Neural progenitor cell (in vitro differentiated cells): ENCODE measurements at regions not wholly inside any gene's neighbourhood (a gene's known extent, or its start where the extent isn't known, plus 50 kb on each side); places are given as distances from the start of the nearest gene placed in this dataset.
A peak's percentile ranks its signal among the peaks of the same experiment; 100 is the strongest.

Experiments used
- DNase-seq: peaks from one replicate; pipeline ENCODE4 v3.0.0-alpha.2; 2016; ENCODE audit warnings: low spot score
- H2AFZ ChIP-seq: fragments of 200-600 bp; sonication (generic); replicated peaks from 2 replicates; pipeline ENCODE4 v1.6.1; 2016; ENCODE audit warnings: antibody characterized with exemption
- H3F3A ChIP-seq: fragments of 200-600 bp; sonication (generic); 2 replicates; pipeline ENCODE4 v1.6.1; 2016; ENCODE audit warnings: antibody characterized with exemption, low read depth
- H3K27ac ChIP-seq: fragments of 200-600 bp; sonication (generic); 2 replicates; pipeline ENCODE4 v1.5.1; 2016; ENCODE audit warnings: mild to moderate bottlenecking
- H3K27me3 ChIP-seq: fragments of 200-600 bp; sonication (generic); 2 replicates; pipeline ENCODE4 v1.6.1; 2016; ENCODE audit warnings: mild to moderate bottlenecking, moderate library complexity
- H3K36me3 ChIP-seq: fragments of 200-600 bp; sonication (generic); 2 replicates; pipeline ENCODE4 v1.5.1; 2016
- H3K4me1 ChIP-seq: fragments of 200-600 bp; sonication (generic); 2 replicates; pipeline ENCODE4 v1.6.1; 2016; ENCODE audit warnings: mixed run types
- H3K4me2 ChIP-seq: fragments of 200-600 bp; sonication (generic); 2 replicates; pipeline ENCODE4 v1.6.1; 2016
- H3K4me3 ChIP-seq: fragments of 200-600 bp; sonication (generic); 2 replicates; pipeline ENCODE4 v1.5.1; 2016
- H3K79me2 ChIP-seq: fragments of 200-600 bp; sonication (generic); 2 replicates; pipeline ENCODE4 v1.6.1; 2016; ENCODE audit warnings: low read depth
- H3K9ac ChIP-seq: fragments of 200-600 bp; sonication (generic); 2 replicates; pipeline ENCODE4 v1.6.1; 2016
- H3K9me3 ChIP-seq: fragments of 200-600 bp; sonication (generic); 2 replicates; pipeline ENCODE4 v1.5.1; 2016; ENCODE audit warnings: low read depth
- H4K20me1 ChIP-seq: fragments of 200-600 bp; sonication (generic); 2 replicates; pipeline ENCODE4 v1.6.1; 2016; ENCODE audit warnings: low read depth
- H3K27ac Mint-ChIP-seq: 3 replicates; pipeline ENCODE4 v1.8.0; 2021; ENCODE audit warnings: mixed read lengths
- H3K27me3 Mint-ChIP-seq: 2 replicates; pipeline ENCODE4 v1.8.0; 2022; ENCODE audit warnings: low read depth, mild to moderate bottlenecking, inconsistent platforms, moderate library complexity, mixed read lengths; ENCODE audit not compliant: insufficient read depth
- H3K36me3 Mint-ChIP-seq: 3 replicates; pipeline ENCODE4 v1.8.0; 2021; ENCODE audit warnings: mixed read lengths
- H3K4me1 Mint-ChIP-seq: 3 replicates; pipeline ENCODE4 v1.8.0; 2021; ENCODE audit warnings: mixed read lengths
- H3K4me3 Mint-ChIP-seq: 3 replicates; pipeline ENCODE4 v1.8.0; 2021; ENCODE audit warnings: mild to moderate bottlenecking, moderate library complexity, mixed read lengths
- H3K9me3 Mint-ChIP-seq: 3 replicates; pipeline ENCODE4 v1.8.0; 2020; ENCODE audit warnings: mixed read lengths
- EZH2 ChIP-seq: fragments of 200-600 bp; sonication (generic); IDR thresholded peaks from 2 replicates; pipeline ENCODE4 v1.6.1; 2017; ENCODE audit warnings: antibody characterized with exemption, mild to moderate bottlenecking, moderate library complexity
- EZH2phosphoT487 ChIP-seq: fragments of 200-600 bp; sonication (generic); IDR thresholded peaks from 2 replicates; pipeline ENCODE4 v1.6.1; 2017; ENCODE audit warnings: antibody characterized with exemption
- TF ChIP-seq, protein P1 (sequence below): fragments of 200-600 bp; sonication (generic); IDR thresholded peaks from 2 replicates; pipeline ENCODE4 v1.5.1; 2017; ENCODE audit warnings: antibody characterized with exemption, mild to moderate bottlenecking

DNA sequence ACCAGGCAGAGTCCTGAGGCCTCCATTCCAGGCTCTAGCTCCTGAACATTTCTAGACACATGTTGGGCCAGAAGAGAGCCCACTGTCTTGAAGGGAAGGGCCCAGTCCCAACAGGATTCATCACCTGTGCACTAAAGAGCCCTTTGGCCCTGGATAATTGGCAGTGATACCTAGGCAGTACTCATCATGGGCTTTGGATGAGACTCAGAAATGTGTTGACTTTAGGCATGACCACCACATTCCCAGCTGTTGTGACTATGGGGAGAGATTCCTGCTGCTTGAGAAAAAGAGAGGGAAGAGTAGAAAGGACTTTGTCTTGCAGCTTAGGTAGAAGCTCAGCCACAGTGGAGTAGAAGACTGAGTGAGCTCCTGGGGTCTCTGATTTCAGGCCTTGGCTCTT is 138.4 kb upstream of the DAPK1 start:
- no peak overlapping the region for H3K4me3 Mint-ChIP-seq
- peaks cover 11% of the 10 kb centered on the region for H3K9me3 Mint-ChIP-seq
- Histone ChIP-seq H3F3A (no peaks in the 10 kb centered on the region), H3K79me2 (no peaks in the 10 kb centered on the region), H3K36me3 (no peaks in the 10 kb centered on the region), H3K9me3 (no peaks in the 10 kb centered on the region), H2AFZ (no peak overlapping the region), H3K9ac (no peak overlapping the region), H3K4me2 (no peak overlapping the region), H3K27me3 (no peaks in the 10 kb centered on the region), H3K4me1 (no peaks in the 10 kb centered on the region), H3K4me3 (no peak overlapping the region), H3K27ac (no peak overlapping the region), H4K20me1 (no peaks in the 10 kb centered on the region)
- no peak for DNase-seq
- H3K27ac Mint-ChIP-seq: no peak overlapping the region
- peaks cover 1% of the 10 kb centered on the region for H3K36me3 Mint-ChIP-seq
- no peaks in the 10 kb centered on the region for H3K27me3 Mint-ChIP-seq
- TF ChIP-seq EZH2 (no peak), EZH2phosphoT487 (no peak)
- TF ChIP-seq, protein P1, sequence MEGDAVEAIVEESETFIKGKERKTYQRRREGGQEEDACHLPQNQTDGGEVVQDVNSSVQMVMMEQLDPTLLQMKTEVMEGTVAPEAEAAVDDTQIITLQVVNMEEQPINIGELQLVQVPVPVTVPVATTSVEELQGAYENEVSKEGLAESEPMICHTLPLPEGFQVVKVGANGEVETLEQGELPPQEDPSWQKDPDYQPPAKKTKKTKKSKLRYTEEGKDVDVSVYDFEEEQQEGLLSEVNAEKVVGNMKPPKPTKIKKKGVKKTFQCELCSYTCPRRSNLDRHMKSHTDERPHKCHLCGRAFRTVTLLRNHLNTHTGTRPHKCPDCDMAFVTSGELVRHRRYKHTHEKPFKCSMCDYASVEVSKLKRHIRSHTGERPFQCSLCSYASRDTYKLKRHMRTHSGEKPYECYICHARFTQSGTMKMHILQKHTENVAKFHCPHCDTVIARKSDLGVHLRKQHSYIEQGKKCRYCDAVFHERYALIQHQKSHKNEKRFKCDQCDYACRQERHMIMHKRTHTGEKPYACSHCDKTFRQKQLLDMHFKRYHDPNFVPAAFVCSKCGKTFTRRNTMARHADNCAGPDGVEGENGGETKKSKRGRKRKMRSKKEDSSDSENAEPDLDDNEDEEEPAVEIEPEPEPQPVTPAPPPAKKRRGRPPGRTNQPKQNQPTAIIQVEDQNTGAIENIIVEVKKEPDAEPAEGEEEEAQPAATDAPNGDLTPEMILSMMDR: no peak
- H3K4me1 Mint-ChIP-seq: no peaks in the 10 kb centered on the region

DNA sequence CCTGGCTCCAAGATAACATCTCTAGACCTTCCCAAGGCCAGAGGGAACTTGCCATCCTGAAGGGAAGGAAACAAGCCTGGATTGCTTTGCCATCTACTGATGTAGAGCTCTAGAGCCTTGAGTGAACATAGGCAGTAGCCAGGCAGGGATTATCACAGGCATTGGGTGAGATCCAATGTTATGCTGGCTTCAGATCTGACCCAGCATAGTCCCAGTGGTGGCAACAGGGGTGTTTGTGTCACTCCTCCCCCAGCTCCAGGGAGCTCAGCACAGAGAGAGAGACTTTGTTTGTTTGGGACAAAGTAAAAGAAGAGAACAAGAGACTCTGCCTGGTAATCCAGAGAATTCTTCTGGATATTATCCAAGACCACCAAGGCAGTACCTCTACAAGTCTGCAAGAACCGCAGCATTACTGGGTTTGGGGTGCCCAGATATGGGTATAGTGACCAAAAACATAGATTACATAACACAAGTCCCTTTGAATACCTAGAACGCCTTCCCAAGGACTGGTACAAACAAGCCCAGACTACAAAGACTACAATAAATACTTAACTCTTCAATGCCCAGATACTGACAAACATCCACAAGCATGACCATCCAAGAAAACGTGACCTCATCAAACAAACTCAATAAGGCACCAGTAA is 137.6 kb upstream of the DAPK1 start:
- peaks cover 1% of the 10 kb centered on the region for H3K36me3 Mint-ChIP-seq
- H3K27ac ChIP-seq: no peak overlapping the region
- peaks cover 12% of the 10 kb centered on the region for H3K9me3 Mint-ChIP-seq

DNA sequence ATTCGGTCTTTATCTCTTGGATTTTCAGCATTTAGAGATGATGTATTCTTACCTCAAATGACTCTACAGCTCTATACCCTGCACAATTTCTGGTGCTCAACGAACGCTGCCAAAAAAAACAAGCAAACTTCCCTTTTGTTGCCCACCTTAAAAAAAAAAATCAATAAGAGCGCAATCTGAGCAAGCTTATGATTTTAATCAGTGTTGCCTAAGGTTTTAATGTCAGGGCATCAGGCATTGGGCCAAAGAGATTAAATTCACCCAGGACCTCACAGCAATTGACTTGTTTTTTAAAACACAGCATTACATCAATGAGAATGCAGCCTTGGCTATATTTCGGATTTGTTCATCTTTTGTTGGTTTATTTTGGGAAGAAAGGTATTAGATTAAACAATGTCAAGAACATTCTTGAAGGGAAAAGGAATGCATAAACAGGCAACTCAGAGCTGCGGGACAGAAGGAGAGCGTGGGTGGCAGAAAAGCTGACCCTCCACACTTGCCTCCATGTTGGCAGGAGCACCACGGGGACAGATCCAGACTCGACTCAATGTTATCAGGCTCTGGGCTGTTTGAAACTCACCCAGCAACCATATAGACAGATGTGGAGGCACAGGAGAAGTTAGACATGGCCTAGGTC is 127.5 kb upstream of the DAPK1 start:
- no peak overlapping the region for H3K4me3 ChIP-seq
- no peaks in the 10 kb centered on the region for H3K79me2 ChIP-seq
- no peak overlapping the region for H3K27ac Mint-ChIP-seq
- no peak overlapping the region for H3K4me3 Mint-ChIP-seq
- H3F3A ChIP-seq: no peaks in the 10 kb centered on the region
- no peaks in the 10 kb centered on the region for H3K27me3 ChIP-seq
- no peak overlapping the region for H3K4me2 ChIP-seq
- DNase-seq: no peak
- H3K36me3 Mint-ChIP-seq: no peaks in the 10 kb centered on the region
- peaks cover 5% of the 10 kb centered on the region for H3K9me3 Mint-ChIP-seq
- H3K4me1 ChIP-seq: no peaks in the 10 kb centered on the region
- H3K4me1 Mint-ChIP-seq: peaks cover 18% of the 10 kb centered on the region
- H3K9me3 ChIP-seq: no peaks in the 10 kb centered on the region
- peaks cover 4% of the 10 kb centered on the region for H3K27me3 Mint-ChIP-seq
- no peaks in the 10 kb centered on the region for H3K36me3 ChIP-seq
- no peak overlapping the region for H3K27ac ChIP-seq
- no peaks in the 10 kb centered on the region for H4K20me1 ChIP-seq
- peak overlapping the region; percentile 31 for H2AFZ ChIP-seq
- TF ChIP-seq, protein P1: no peak
- TF ChIP-seq EZH2: no peak
- no peak for TF ChIP-seq EZH2phosphoT487
- no peak overlapping the region for H3K9ac ChIP-seq

More for the DNA sequence above, 137.6 kb upstream of the DAPK1 start:
- no peaks in the 10 kb centered on the region for H3K9me3 ChIP-seq
- H3F3A ChIP-seq: no peaks in the 10 kb centered on the region
- no peak overlapping the region for H3K4me3 Mint-ChIP-seq
- DNase-seq: no peak
- H3K4me1 ChIP-seq: no peaks in the 10 kb centered on the region
- H2AFZ ChIP-seq: no peak overlapping the region
- H3K27me3 ChIP-seq: no peaks in the 10 kb centered on the region
- no peak overlapping the region for H3K9ac ChIP-seq
- H3K4me2 ChIP-seq: no peak overlapping the region
- H3K27me3 Mint-ChIP-seq: peaks cover 4% of the 10 kb centered on the region
- TF ChIP-seq EZH2phosphoT487 (no peak), EZH2 (no peak)
- TF ChIP-seq, protein P1: no peak
- H4K20me1 ChIP-seq: no peaks in the 10 kb centered on the region
- H3K36me3 ChIP-seq: no peaks in the 10 kb centered on the region
- H3K4me1 Mint-ChIP-seq: no peaks in the 10 kb centered on the region
- no peaks in the 10 kb centered on the region for H3K79me2 ChIP-seq
- no peak overlapping the region for H3K27ac Mint-ChIP-seq
- H3K4me3 ChIP-seq: no peak overlapping the region
